Chondrocyte (in vitro differentiated cells): ENCODE measurements at regions not wholly inside any gene's neighbourhood (a gene's known extent, or its start where the extent isn't known, plus 50 kb on each side); places are given as distances from the start of the nearest gene placed in this dataset.

ENCODE experiments used
- DNase-seq: peaks from one replicate; pipeline ENCODE4 v3.0.0; 2021; ENCODE audit warnings: mixed read lengths, low spot score
- H3K27ac Mint-ChIP-seq: one replicate; pipeline ENCODE4 v1.8.0; 2021; ENCODE audit warnings: mild to moderate bottlenecking, moderate library complexity, mixed read lengths; ENCODE audit not compliant: unreplicated experiment
- H3K27me3 Mint-ChIP-seq: 2 replicates; pipeline ENCODE4 v1.8.0; 2021; ENCODE audit warnings: low read depth, mixed read lengths
- H3K36me3 Mint-ChIP-seq: 2 replicates; pipeline ENCODE4 v1.8.0; 2021; ENCODE audit warnings: low read depth, mixed read lengths
- H3K4me1 Mint-ChIP-seq: 2 replicates; pipeline ENCODE4 v1.8.0; 2021; ENCODE audit warnings: low read depth, mild to moderate bottlenecking, mixed read lengths
- H3K4me3 Mint-ChIP-seq: one replicate; pipeline ENCODE4 v1.8.0; 2021; ENCODE audit warnings: mild to moderate bottlenecking, moderate library complexity, mixed read lengths; ENCODE audit not compliant: unreplicated experiment
- H3K9me3 Mint-ChIP-seq: 2 replicates; pipeline ENCODE4 v1.8.0; 2021; ENCODE audit warnings: low read depth, mixed read lengths
- CTCF ChIP-seq: fragments of 200-600 bp; sonication (generic); IDR thresholded peaks from 2 replicates; pipeline ENCODE4 v1.5.0; 2021; ENCODE audit warnings: antibody characterized with exemption, mild to moderate bottlenecking, moderate library complexity

- peaks cover 20% of the 10 kb centered on the region for H3K9me3 Mint-ChIP-seq
Measured at GRCh38 chr9:82212885-82213284, 224.3 kb downstream of the SPATA31D1 start.

GRCh38 chr9:82216435-82216834, 227.9 kb downstream of the SPATA31D1 start:
- no peak for DNase-seq
- Mint-ChIP-seq H3K36me3 (peaks cover 6% of the 10 kb centered on the region), H3K4me1 (no peaks in the 10 kb centered on the region), H3K4me3 (no peak overlapping the region), H3K9me3 (peaks cover 21% of the 10 kb centered on the region), H3K27ac (no peak overlapping the region), H3K27me3 (no peaks in the 10 kb centered on the region)
- no peak for TF ChIP-seq CTCF

More at GRCh38 chr9:82212885-82213284, 224.3 kb downstream of the SPATA31D1 start:
- Mint-ChIP-seq H3K4me3 (no peak overlapping the region), H3K27ac (no peak overlapping the region), H3K4me1 (no peaks in the 10 kb centered on the region), H3K27me3 (no peaks in the 10 kb centered on the region), H3K36me3 (peaks cover 7% of the 10 kb centered on the region)
- no peak for TF ChIP-seq CTCF
- DNase-seq = no peak

GRCh38 chr9:82223442-82223841, 234.9 kb downstream of the SPATA31D1 start:
- H3K36me3 Mint-ChIP-seq = peaks cover 5% of the 10 kb centered on the region
- no peak overlapping the region for H3K4me3 Mint-ChIP-seq
- no peaks in the 10 kb centered on the region for H3K4me1 Mint-ChIP-seq
- peaks cover 21% of the 10 kb centered on the region for H3K9me3 Mint-ChIP-seq
- TF ChIP-seq CTCF = no peak
- DNase-seq = no peak
- no peaks in the 10 kb centered on the region for H3K27me3 Mint-ChIP-seq
- no peak overlapping the region for H3K27ac Mint-ChIP-seq

GRCh38 chr9:82231411-82231810, 242.8 kb downstream of the SPATA31D1 start:
- no peak overlapping the region for H3K4me3 Mint-ChIP-seq
- no peaks in the 10 kb centered on the region for H3K4me1 Mint-ChIP-seq
- no peaks in the 10 kb centered on the region for H3K27me3 Mint-ChIP-seq
- peaks cover 31% of the 10 kb centered on the region for H3K9me3 Mint-ChIP-seq
- no peak overlapping the region for H3K27ac Mint-ChIP-seq
- DNase-seq = no peak
- H3K36me3 Mint-ChIP-seq = peaks cover 7% of the 10 kb centered on the region
- no peak for TF ChIP-seq CTCF

- Mint-ChIP-seq H3K4me1 (no peaks in the 10 kb centered on the region), H3K9me3 (peaks cover 38% of the 10 kb centered on the region), H3K27me3 (no peaks in the 10 kb centered on the region), H3K4me3 (no peak overlapping the region), H3K36me3 (peaks cover 6% of the 10 kb centered on the region), H3K27ac (no peak overlapping the region)
- no peak for TF ChIP-seq CTCF
- no peak for DNase-seq
Measured at GRCh38 chr9:82234160-82234943, 245.8 kb downstream of the SPATA31D1 start.
